ENCODE measurements at regions not wholly inside any gene's neighbourhood (a gene's known extent, or its start where the extent isn't known, plus 50 kb on each side); places are given as distances from the start of the nearest gene placed in this dataset.

DNA sequence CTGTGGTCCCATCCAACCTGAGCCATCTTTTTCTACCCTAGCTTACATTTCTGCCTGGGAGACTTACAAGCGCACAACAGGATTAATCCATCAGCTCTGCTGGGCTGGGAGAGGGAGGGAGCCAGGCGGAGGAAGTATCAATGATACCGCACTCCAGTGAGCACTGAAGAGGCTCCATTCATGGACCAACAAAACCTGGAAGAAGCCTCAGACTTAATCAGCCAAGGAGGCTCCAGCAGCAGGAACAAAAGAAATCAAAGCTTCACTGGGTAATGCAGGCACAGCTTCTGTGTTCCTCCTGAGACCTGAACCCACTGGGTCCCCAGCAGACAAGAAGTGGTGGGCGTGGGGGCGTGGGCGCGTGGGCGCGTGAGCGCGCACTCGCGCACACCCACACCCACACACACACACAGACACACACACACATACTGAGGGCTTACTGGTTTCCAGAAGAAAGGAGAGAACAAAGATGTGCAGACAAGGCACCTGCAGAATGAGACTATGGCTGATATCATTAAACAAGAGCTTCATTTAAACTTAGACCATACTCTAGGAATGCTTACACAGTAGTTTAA is 87.0 kb upstream of the BOC start:
- CTCF ChIA-PET (ENCODE audit: unreplicated experiment) = no interaction called here
- Histone ChIP-seq H3K4me3 (ENCODE audit: low read depth, low read length, poor library complexity, severe bottlenecking) (no peak overlapping the region), H3K9me2 (ENCODE audit: insufficient read depth, low read length) (no peaks in the 10 kb centered on the region), H3K4me2 (ENCODE audit: low read length) (no peak overlapping the region), H3K36me3 (ENCODE audit: insufficient read depth, low read length) (no peaks in the 10 kb centered on the region), H3K4me1 (ENCODE audit: insufficient read depth, low read length, poor library complexity, severe bottlenecking) (no peaks in the 10 kb centered on the region), H3K27ac (ENCODE audit: low read depth, low read length, poor library complexity, severe bottlenecking) (no peak overlapping the region), H2AFZ (ENCODE audit: low read length) (no peak overlapping the region), H4K20me1 (ENCODE audit: insufficient read depth, low read length) (no peaks in the 10 kb centered on the region; the same call in 1 of the 2 replicates), H3K9me3 (ENCODE audit: low read length) (no peaks in the 10 kb centered on the region), H3K79me2 (ENCODE audit: insufficient read depth, low read depth, low read length) (no peaks in the 10 kb centered on the region)
- POLR2A ChIA-PET = no interaction called here
- BruUV-seq (replicated peaks) = no TSS peak
- intact Hi-C loops (cut with micrococcal nuclease; ENCODE audit: unreplicated experiment) = no loop called here
- TF ChIP-seq, protein P1, sequence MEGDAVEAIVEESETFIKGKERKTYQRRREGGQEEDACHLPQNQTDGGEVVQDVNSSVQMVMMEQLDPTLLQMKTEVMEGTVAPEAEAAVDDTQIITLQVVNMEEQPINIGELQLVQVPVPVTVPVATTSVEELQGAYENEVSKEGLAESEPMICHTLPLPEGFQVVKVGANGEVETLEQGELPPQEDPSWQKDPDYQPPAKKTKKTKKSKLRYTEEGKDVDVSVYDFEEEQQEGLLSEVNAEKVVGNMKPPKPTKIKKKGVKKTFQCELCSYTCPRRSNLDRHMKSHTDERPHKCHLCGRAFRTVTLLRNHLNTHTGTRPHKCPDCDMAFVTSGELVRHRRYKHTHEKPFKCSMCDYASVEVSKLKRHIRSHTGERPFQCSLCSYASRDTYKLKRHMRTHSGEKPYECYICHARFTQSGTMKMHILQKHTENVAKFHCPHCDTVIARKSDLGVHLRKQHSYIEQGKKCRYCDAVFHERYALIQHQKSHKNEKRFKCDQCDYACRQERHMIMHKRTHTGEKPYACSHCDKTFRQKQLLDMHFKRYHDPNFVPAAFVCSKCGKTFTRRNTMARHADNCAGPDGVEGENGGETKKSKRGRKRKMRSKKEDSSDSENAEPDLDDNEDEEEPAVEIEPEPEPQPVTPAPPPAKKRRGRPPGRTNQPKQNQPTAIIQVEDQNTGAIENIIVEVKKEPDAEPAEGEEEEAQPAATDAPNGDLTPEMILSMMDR (conservative IDR thresholded peaks at IDR 0.05; ENCODE audit: low read length) = no peak
- no peak for TF ChIP-seq EZH2phosphoT487 (IDR thresholded peaks at IDR 0.05; ENCODE audit: borderline replicate concordance, low read depth, low read length)
- DNase-seq (ENCODE audit: low spot score) = no peak

DNA sequence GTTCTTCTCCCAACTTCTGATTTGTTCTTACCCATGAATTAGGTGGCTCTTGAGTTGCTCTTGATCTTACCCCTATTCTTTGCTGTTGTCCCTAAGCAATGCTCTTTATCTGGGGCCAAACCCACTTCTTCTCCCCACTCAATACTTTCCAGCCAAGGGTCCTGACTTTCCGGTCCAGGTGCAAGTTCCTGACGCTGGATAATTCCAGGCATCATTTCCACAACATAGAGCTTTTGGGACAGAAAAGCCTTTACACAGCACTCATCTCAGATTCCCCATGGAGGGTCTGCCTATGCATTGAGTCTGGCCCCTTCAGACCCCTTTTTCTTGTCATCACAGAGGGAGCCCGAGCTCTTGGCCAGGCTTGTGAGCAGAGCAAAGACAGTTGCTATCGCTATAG is 85.4 kb upstream of the BOC start:
- BruUV-seq (replicated peaks) = no TSS peak
- H3K79me2 ChIP-seq (ENCODE audit: insufficient read depth, low read depth, low read length) = no peaks in the 10 kb centered on the region
- no peaks in the 10 kb centered on the region for H3K9me2 ChIP-seq (ENCODE audit: insufficient read depth, low read length)
- H3K4me3 ChIP-seq (ENCODE audit: low read depth, low read length, poor library complexity, severe bottlenecking) = no peak overlapping the region
- POLR2A ChIA-PET = interaction anchor here (0.5 to 0.7 kb wide), 3 partner anchors 30 to 1285 kb away, joined by 3 to 5 read pairs (median 4); no protein-coding TSS in a partner anchor
- H3K4me1 ChIP-seq (ENCODE audit: insufficient read depth, low read length, poor library complexity, severe bottlenecking) = no peaks in the 10 kb centered on the region
- intact Hi-C loops (cut with micrococcal nuclease; ENCODE audit: unreplicated experiment) = no loop called here
- CTCF ChIA-PET (ENCODE audit: unreplicated experiment) = no interaction called here
- no peak overlapping the region for H3K27ac ChIP-seq (ENCODE audit: low read depth, low read length, poor library complexity, severe bottlenecking)
- H4K20me1 ChIP-seq (ENCODE audit: insufficient read depth, low read length) = no peaks in the 10 kb centered on the region
- no peaks in the 10 kb centered on the region for H3K36me3 ChIP-seq (ENCODE audit: insufficient read depth, low read length)
- H3K4me2 ChIP-seq (ENCODE audit: low read length) = no peak overlapping the region
- H3K9me3 ChIP-seq (ENCODE audit: low read length) = no peaks in the 10 kb centered on the region
- TF ChIP-seq, protein P1 (conservative IDR thresholded peaks at IDR 0.05; ENCODE audit: low read length) = no peak
- TF ChIP-seq EZH2phosphoT487 (IDR thresholded peaks at IDR 0.05; ENCODE audit: borderline replicate concordance, low read depth, low read length) = no peak
- DNase-seq (ENCODE audit: low spot score) = no peak
- no peak overlapping the region for H2AFZ ChIP-seq (ENCODE audit: low read length)

DNA sequence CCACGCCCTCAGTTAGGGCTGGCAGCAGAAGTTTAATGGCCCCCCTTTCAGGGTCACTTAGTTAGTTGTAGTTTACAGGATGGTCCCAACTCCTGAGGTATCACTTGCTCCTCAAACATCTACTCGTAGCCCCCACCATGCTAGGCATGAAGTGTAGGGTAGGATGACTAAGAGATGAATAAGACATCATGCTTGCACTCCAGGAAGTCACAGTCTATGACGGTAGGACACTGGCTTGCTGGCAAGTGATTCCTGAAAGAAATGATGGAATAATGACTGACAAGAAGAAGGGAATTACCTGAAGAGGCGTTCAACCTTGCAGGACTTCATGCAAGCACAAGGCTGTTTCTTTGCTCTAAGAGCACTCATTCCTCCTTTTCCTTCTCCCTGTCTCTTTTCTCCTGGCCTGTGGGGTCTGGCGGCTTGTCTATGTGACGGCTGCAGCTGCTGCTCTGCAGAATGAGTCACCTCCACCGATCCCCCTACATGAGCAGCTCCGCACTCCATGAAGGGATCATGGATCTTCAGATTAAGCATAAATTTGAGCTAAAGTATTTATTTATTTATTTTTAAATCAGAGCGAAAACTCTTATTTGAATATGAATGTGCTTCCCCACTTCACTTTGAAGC is 82.9 kb upstream of the BOC start:
- DNase-seq (ENCODE audit: low spot score) = no peak
- TF ChIP-seq, protein P1 (conservative IDR thresholded peaks at IDR 0.05; ENCODE audit: low read length) = no peak
- TF ChIP-seq EZH2phosphoT487 (IDR thresholded peaks at IDR 0.05; ENCODE audit: borderline replicate concordance, low read depth, low read length) = no peak
- no peaks in the 10 kb centered on the region for H3K36me3 ChIP-seq (ENCODE audit: insufficient read depth, low read length)
- H3K4me3 ChIP-seq (ENCODE audit: low read depth, low read length, poor library complexity, severe bottlenecking) = no peak overlapping the region
- no peaks in the 10 kb centered on the region for H3K4me1 ChIP-seq (ENCODE audit: insufficient read depth, low read length, poor library complexity, severe bottlenecking)
- no peak overlapping the region for H3K27ac ChIP-seq (ENCODE audit: low read depth, low read length, poor library complexity, severe bottlenecking)
- ChIA-PET POLR2A (interaction anchor here (0.6 kb wide), 1 partner anchor 36 kb away, joined by 3 read pairs; no protein-coding TSS in a partner anchor), CTCF (ENCODE audit: unreplicated experiment) (interaction anchor here (0.8 kb wide), 1 partner anchor 9 kb away, joined by 3 read pairs; no protein-coding TSS in a partner anchor)
- no TSS peak for BruUV-seq (replicated peaks)
- no peaks in the 10 kb centered on the region for H3K79me2 ChIP-seq (ENCODE audit: insufficient read depth, low read depth, low read length)
- no peaks in the 10 kb centered on the region for H4K20me1 ChIP-seq (ENCODE audit: insufficient read depth, low read length)
- no peak overlapping the region for H2AFZ ChIP-seq (ENCODE audit: low read length)
- no peaks in the 10 kb centered on the region for H3K9me3 ChIP-seq (ENCODE audit: low read length)
- H3K9me2 ChIP-seq (ENCODE audit: insufficient read depth, low read length) = no peaks in the 10 kb centered on the region
- H3K4me2 ChIP-seq (ENCODE audit: low read length) = no peak overlapping the region
- intact Hi-C loops (cut with micrococcal nuclease; ENCODE audit: unreplicated experiment) = no loop called here
